Activated CD8-positive, alpha-beta T cell treated with anti-CD3 and anti-CD28 coated beads, Interleukin-2, amount 10 ng/mL, durations not matched to agents 7 days and 5 days (primary cell): ENCODE measurements at regions not wholly inside any gene's neighbourhood (a gene's known extent, or its start where the extent isn't known, plus 50 kb on each side); places are given as distances from the start of the nearest gene placed in this dataset.
"Not testable (repeated sequence)": the region's sequence is repeated elsewhere in the genome, so short reads cannot be mapped to it uniquely, and the experiment has no call there.

ENCODE experiments used
- ATAC-seq: fragments of 150-1000 bp; cut with Tn5 transposase; one replicate; pipeline ENCODE4 v1.10.0; 2021; ENCODE audit warnings: moderate library complexity
- CTCF ChIA-PET: fragments of 350-600 bp; sonication (Branson Sonifier 250); formaldehyde crosslinking; loops from one replicate; lab custom pipeline; 2021; ENCODE audit warnings: antibody characterized with exemption; lab: Charles Lee
- POLR2A ChIA-PET: fragments of 350-600 bp; sonication (Branson Sonifier 250); formaldehyde crosslinking; loops from one replicate; lab custom pipeline; 2021; ENCODE audit warnings: antibody characterized with exemption; lab: Charles Lee
- DNase-seq: peaks from one replicate; pipeline ENCODE4 v3.0.0-alpha.2; 2020
- H3K27ac Mint-ChIP-seq: one replicate; pipeline ENCODE4 v1.8.0; 2021; ENCODE audit warnings: mild to moderate bottlenecking, mixed read lengths
- H3K27me3 Mint-ChIP-seq: one replicate; pipeline ENCODE4 v1.8.0; 2021; ENCODE audit warnings: low read depth, mixed read lengths
- H3K36me3 Mint-ChIP-seq: one replicate; pipeline ENCODE4 v1.8.0; 2021; ENCODE audit warnings: low read depth, mixed read lengths
- H3K4me1 Mint-ChIP-seq: one replicate; pipeline ENCODE4 v1.8.0; 2021; ENCODE audit warnings: low read depth, mixed read lengths
- H3K4me3 Mint-ChIP-seq: one replicate; pipeline ENCODE4 v1.8.0; 2021; ENCODE audit warnings: mild to moderate bottlenecking, mixed read lengths
- H3K9me3 Mint-ChIP-seq: one replicate; pipeline ENCODE4 v1.8.0; 2022; ENCODE audit warnings: mixed read lengths; ENCODE audit not compliant: insufficient read depth

GRCh38 chr7:63077841-63078240 is 920.8 kb upstream of the ZNF722 start:
- POLR2A ChIA-PET: no interaction called here
- CTCF ChIA-PET: no interaction called here
- H3K36me3 Mint-ChIP-seq: no peaks in the 10 kb centered on the region
- no peak for DNase-seq
- no peaks in the 10 kb centered on the region for H3K4me1 Mint-ChIP-seq
- no peak for ATAC-seq
- H3K4me3 Mint-ChIP-seq: no peak overlapping the region
- H3K27ac Mint-ChIP-seq: no peak overlapping the region
- peaks cover 30% of the 10 kb centered on the region for H3K9me3 Mint-ChIP-seq
- no peaks in the 10 kb centered on the region for H3K27me3 Mint-ChIP-seq

GRCh38 chr7:63080406-63080805 is 918.2 kb upstream of the ZNF722 start:
- POLR2A ChIA-PET: no interaction called here
- DNase-seq: no peak
- no peak overlapping the region for H3K27ac Mint-ChIP-seq
- no peak overlapping the region for H3K4me3 Mint-ChIP-seq
- H3K4me1 Mint-ChIP-seq: no peaks in the 10 kb centered on the region
- CTCF ChIA-PET: no interaction called here
- no peak for ATAC-seq
- peaks cover 36% of the 10 kb centered on the region for H3K9me3 Mint-ChIP-seq
- H3K36me3 Mint-ChIP-seq: no peaks in the 10 kb centered on the region
- no peaks in the 10 kb centered on the region for H3K27me3 Mint-ChIP-seq

GRCh38 chr7:63080831-63081230 is 917.8 kb upstream of the ZNF722 start:
- ChIA-PET CTCF (no interaction called here), POLR2A (no interaction called here)
- ATAC-seq (no peak), DNase-seq (no peak)
- H3K36me3 Mint-ChIP-seq: no peaks in the 10 kb centered on the region
- no peak overlapping the region for H3K27ac Mint-ChIP-seq
- no peak overlapping the region for H3K4me3 Mint-ChIP-seq
- H3K9me3 Mint-ChIP-seq: peaks cover 40% of the 10 kb centered on the region
- no peaks in the 10 kb centered on the region for H3K27me3 Mint-ChIP-seq
- H3K4me1 Mint-ChIP-seq: no peaks in the 10 kb centered on the region

- H3K9me3 Mint-ChIP-seq: peaks cover 76% of the 10 kb centered on the region
- no peak overlapping the region for H3K4me3 Mint-ChIP-seq
- H3K27ac Mint-ChIP-seq: no peak overlapping the region
- ChIA-PET CTCF (no interaction called here), POLR2A (no interaction called here)
- no peaks in the 10 kb centered on the region for H3K4me1 Mint-ChIP-seq
- ATAC-seq (no peak), DNase-seq (no peak)
- H3K27me3 Mint-ChIP-seq: no peaks in the 10 kb centered on the region
- no peaks in the 10 kb centered on the region for H3K36me3 Mint-ChIP-seq
These were observed 911.0 kb upstream of the ZNF722 start for GRCh38 chr7:63087575-63088190.

- ChIA-PET CTCF (no interaction called here), POLR2A (no interaction called here)
- Mint-ChIP-seq H3K27me3 (no peaks in the 10 kb centered on the region), H3K27ac (no peak overlapping the region), H3K4me1 (no peaks in the 10 kb centered on the region), H3K36me3 (no peaks in the 10 kb centered on the region), H3K4me3 (no peak overlapping the region), H3K9me3 (peaks cover 55% of the 10 kb centered on the region)
- DNase-seq (no peak), ATAC-seq (no peak)
These were observed 905.7 kb upstream of the ZNF722 start for GRCh38 chr7:63092951-63093350.

- DNase-seq (no peak), ATAC-seq (no peak)
- ChIA-PET POLR2A (no interaction called here), CTCF (no interaction called here)
- H3K4me3 Mint-ChIP-seq: no peak overlapping the region
- no peaks in the 10 kb centered on the region for H3K36me3 Mint-ChIP-seq
- H3K9me3 Mint-ChIP-seq: peaks cover 50% of the 10 kb centered on the region
- no peaks in the 10 kb centered on the region for H3K4me1 Mint-ChIP-seq
- no peak overlapping the region for H3K27ac Mint-ChIP-seq
- H3K27me3 Mint-ChIP-seq: no peaks in the 10 kb centered on the region
These were observed 905.2 kb upstream of the ZNF722 start for GRCh38 chr7:63093481-63093880.

- ATAC-seq (no peak), DNase-seq (no peak)
- H3K27me3 Mint-ChIP-seq: no peaks in the 10 kb centered on the region
- H3K4me3 Mint-ChIP-seq: no peak overlapping the region
- POLR2A ChIA-PET: no interaction called here
- no peaks in the 10 kb centered on the region for H3K36me3 Mint-ChIP-seq
- H3K27ac Mint-ChIP-seq: no peak overlapping the region
- peaks cover 43% of the 10 kb centered on the region for H3K9me3 Mint-ChIP-seq
- H3K4me1 Mint-ChIP-seq: no peaks in the 10 kb centered on the region
- CTCF ChIA-PET: no interaction called here
These were observed 902.5 kb upstream of the ZNF722 start for GRCh38 chr7:63096141-63096540.

- DNase-seq (no peak), ATAC-seq (no peak)
- H3K4me1 Mint-ChIP-seq: no peaks in the 10 kb centered on the region
- H3K27ac Mint-ChIP-seq: no peak overlapping the region
- no peaks in the 10 kb centered on the region for H3K27me3 Mint-ChIP-seq
- ChIA-PET POLR2A (no interaction called here), CTCF (no interaction called here)
- H3K9me3 Mint-ChIP-seq: peaks cover 35% of the 10 kb centered on the region
- no peak overlapping the region for H3K4me3 Mint-ChIP-seq
- H3K36me3 Mint-ChIP-seq: no peaks in the 10 kb centered on the region
These were observed 894.0 kb upstream of the ZNF722 start for GRCh38 chr7:63104666-63105065.

- DNase-seq (no peak), ATAC-seq (no peak)
- H3K4me1 Mint-ChIP-seq: no peaks in the 10 kb centered on the region
- no peaks in the 10 kb centered on the region for H3K27me3 Mint-ChIP-seq
- ChIA-PET POLR2A (no interaction called here), CTCF (no interaction called here)
- no peak overlapping the region for H3K27ac Mint-ChIP-seq
- H3K9me3 Mint-ChIP-seq: peaks cover 23% of the 10 kb centered on the region
- no peak overlapping the region for H3K4me3 Mint-ChIP-seq
- H3K36me3 Mint-ChIP-seq: no peaks in the 10 kb centered on the region
These were observed 892.7 kb upstream of the ZNF722 start for GRCh38 chr7:63105978-63106377.

- H3K27ac Mint-ChIP-seq: no peak overlapping the region
- no peak for ATAC-seq
- H3K9me3 Mint-ChIP-seq: peaks cover 18% of the 10 kb centered on the region
- CTCF ChIA-PET: no interaction called here
- H3K27me3 Mint-ChIP-seq: no peaks in the 10 kb centered on the region
- no peak for DNase-seq
- no peaks in the 10 kb centered on the region for H3K4me1 Mint-ChIP-seq
- POLR2A ChIA-PET: no interaction called here
- no peak overlapping the region for H3K4me3 Mint-ChIP-seq
- no peaks in the 10 kb centered on the region for H3K36me3 Mint-ChIP-seq
These were observed 891.9 kb upstream of the ZNF722 start for GRCh38 chr7:63106506-63107388.

- H3K9me3 Mint-ChIP-seq, ATAC-seq, H3K27ac Mint-ChIP-seq, CTCF ChIA-PET, H3K4me1 Mint-ChIP-seq, H3K4me3 Mint-ChIP-seq, H3K36me3 Mint-ChIP-seq, POLR2A ChIA-PET, H3K27me3 Mint-ChIP-seq, DNase-seq: not testable (repeated sequence)
These were observed 887.1 kb upstream of the ZNF722 start for GRCh38 chr7:63111511-63111910.

- DNase-seq: no peak
- H3K4me1 Mint-ChIP-seq: no peaks in the 10 kb centered on the region
- ATAC-seq: no peak
- no peak overlapping the region for H3K27ac Mint-ChIP-seq
- POLR2A ChIA-PET: no interaction called here
- CTCF ChIA-PET: no interaction called here
- H3K9me3 Mint-ChIP-seq: peaks cover 8% of the 10 kb centered on the region
- no peaks in the 10 kb centered on the region for H3K36me3 Mint-ChIP-seq
- no peak overlapping the region for H3K4me3 Mint-ChIP-seq
- H3K27me3 Mint-ChIP-seq: no peaks in the 10 kb centered on the region
These were observed 885.6 kb upstream of the ZNF722 start for GRCh38 chr7:63112764-63113712.
